ENCODE measurements at regions not wholly inside any gene's neighbourhood (a gene's known extent, or its start where the extent isn't known, plus 50 kb on each side); places are given as distances from the start of the nearest gene placed in this dataset.

- Histone ChIP-seq H3K4me3 (ENCODE audit: low read depth, low read length) (no peak overlapping the region), H2BK5ac (ENCODE audit: low read depth, low read length, poor library complexity) (no peak overlapping the region), H3K4me1 (ENCODE audit: control insufficient read depth in 1 of 2, insufficient read depth in 2 of 2, low read length in 2 of 2) (no peaks in the 10 kb centered on the region), H4K8ac (ENCODE audit: low read depth, low read length) (no peak overlapping the region), H3K14ac (ENCODE audit: low read length) (no peak overlapping the region), H3K27me3 (ENCODE audit: insufficient read depth, low read length) (no peaks in the 10 kb centered on the region), H3K27ac (ENCODE audit: low read depth, low read length) (no peak overlapping the region), H2BK120ac (ENCODE audit: insufficient read depth, low read length, poor library complexity) (no peak overlapping the region), H3K79me2 (ENCODE audit: control insufficient read depth, insufficient read depth, low read length, poor library complexity) (no peaks in the 10 kb centered on the region), H2BK12ac (ENCODE audit: low read length) (no peak overlapping the region), H4K91ac (ENCODE audit: low read depth, low read length) (no peak overlapping the region), H3K4me2 (ENCODE audit: low read length) (no peak overlapping the region), H3K18ac (ENCODE audit: low read length) (no peak overlapping the region), H3K9me3 (ENCODE audit: insufficient read depth, low read depth, low read length) (peaks cover 2% of the 10 kb centered on the region), H3K23ac (ENCODE audit: low read length) (no peak overlapping the region), H2AK5ac (ENCODE audit: low read length) (no peak overlapping the region), H4K12ac (ENCODE audit: low read depth, low read length) (no peak overlapping the region), H2AFZ (ENCODE audit: insufficient read depth, low read length, poor library complexity) (no peak overlapping the region), H3K36me3 (ENCODE audit: control insufficient read depth in 1 of 2, insufficient read depth in 2 of 2, low read length in 2 of 2) (no peaks in the 10 kb centered on the region), H3K79me1 (ENCODE audit: low read length) (no peaks in the 10 kb centered on the region), H3K4ac (ENCODE audit: low read depth, low read length) (no peak overlapping the region), H3K9ac (ENCODE audit: low read length) (no peak overlapping the region)
- DNase-seq: no peak
- WGBS (ENCODE audit: extremely low coverage, insufficient coverage, insufficient read length): no CpG with 5 or more reads among the region's 1 CpG
Measured at GRCh38 chr13:72539925-72540324, 187.5 kb downstream of the MZT1 start.

- no peaks in the 10 kb centered on the region for H3K79me2 ChIP-seq (ENCODE audit: control insufficient read depth, insufficient read depth, low read length, poor library complexity)
- no peaks in the 10 kb centered on the region for H3K79me1 ChIP-seq (ENCODE audit: low read length)
- no peak overlapping the region for H3K9ac ChIP-seq (ENCODE audit: low read length)
- peaks cover 2% of the 10 kb centered on the region for H3K9me3 ChIP-seq (ENCODE audit: insufficient read depth, low read depth, low read length)
- H3K4me2 ChIP-seq (ENCODE audit: low read length): no peak overlapping the region
- no peaks in the 10 kb centered on the region for H3K4me1 ChIP-seq (ENCODE audit: control insufficient read depth in 1 of 2, insufficient read depth in 2 of 2, low read length in 2 of 2)
- H3K36me3 ChIP-seq (ENCODE audit: control insufficient read depth in 1 of 2, insufficient read depth in 2 of 2, low read length in 2 of 2): no peaks in the 10 kb centered on the region
- WGBS (ENCODE audit: extremely low coverage, insufficient coverage, insufficient read length): no CpG with 5 or more reads among the region's 2 CpGs
- H4K91ac ChIP-seq (ENCODE audit: low read depth, low read length): no peak overlapping the region
- no peak overlapping the region for H3K14ac ChIP-seq (ENCODE audit: low read length)
- H3K18ac ChIP-seq (ENCODE audit: low read length): no peak overlapping the region
- no peak overlapping the region for H3K27ac ChIP-seq (ENCODE audit: low read depth, low read length)
- H3K4ac ChIP-seq (ENCODE audit: low read depth, low read length): no peak overlapping the region
- no peak overlapping the region for H2AK5ac ChIP-seq (ENCODE audit: low read length)
- no peak overlapping the region for H2BK12ac ChIP-seq (ENCODE audit: low read length)
- DNase-seq: no peak
- H3K27me3 ChIP-seq (ENCODE audit: insufficient read depth, low read length): no peaks in the 10 kb centered on the region
- H2BK5ac ChIP-seq (ENCODE audit: low read depth, low read length, poor library complexity): no peak overlapping the region
- H2BK120ac ChIP-seq (ENCODE audit: insufficient read depth, low read length, poor library complexity): no peak overlapping the region
- H4K12ac ChIP-seq (ENCODE audit: low read depth, low read length): no peak overlapping the region
- H2AFZ ChIP-seq (ENCODE audit: insufficient read depth, low read length, poor library complexity): no peak overlapping the region
- H3K23ac ChIP-seq (ENCODE audit: low read length): no peak overlapping the region
- H3K4me3 ChIP-seq (ENCODE audit: low read depth, low read length): no peak overlapping the region
- H4K8ac ChIP-seq (ENCODE audit: low read depth, low read length): no peak overlapping the region
Measured at GRCh38 chr13:72537782-72538181, 189.6 kb downstream of the MZT1 start.

GRCh38 chr13:72537395-72537780 is 190.0 kb downstream of the MZT1 start:
- Histone ChIP-seq H3K27me3 (ENCODE audit: insufficient read depth, low read length) (no peaks in the 10 kb centered on the region), H4K8ac (ENCODE audit: low read depth, low read length) (no peak overlapping the region), H3K36me3 (ENCODE audit: control insufficient read depth in 1 of 2, insufficient read depth in 2 of 2, low read length in 2 of 2) (no peaks in the 10 kb centered on the region), H3K79me2 (ENCODE audit: control insufficient read depth, insufficient read depth, low read length, poor library complexity) (no peaks in the 10 kb centered on the region), H2AFZ (ENCODE audit: insufficient read depth, low read length, poor library complexity) (no peak overlapping the region), H2BK12ac (ENCODE audit: low read length) (no peak overlapping the region), H3K27ac (ENCODE audit: low read depth, low read length) (no peak overlapping the region), H3K9me3 (ENCODE audit: insufficient read depth, low read depth, low read length) (peaks cover 2% of the 10 kb centered on the region), H3K79me1 (ENCODE audit: low read length) (no peaks in the 10 kb centered on the region), H3K23ac (ENCODE audit: low read length) (no peak overlapping the region), H3K9ac (ENCODE audit: low read length) (no peak overlapping the region), H4K91ac (ENCODE audit: low read depth, low read length) (no peak overlapping the region), H3K4me2 (ENCODE audit: low read length) (no peak overlapping the region), H2BK120ac (ENCODE audit: insufficient read depth, low read length, poor library complexity) (no peak overlapping the region), H3K4me1 (ENCODE audit: control insufficient read depth in 1 of 2, insufficient read depth in 2 of 2, low read length in 2 of 2) (no peaks in the 10 kb centered on the region), H2AK5ac (ENCODE audit: low read length) (no peak overlapping the region), H2BK5ac (ENCODE audit: low read depth, low read length, poor library complexity) (no peak overlapping the region), H3K4ac (ENCODE audit: low read depth, low read length) (no peak overlapping the region), H3K4me3 (ENCODE audit: low read depth, low read length) (no peak overlapping the region), H3K18ac (ENCODE audit: low read length) (no peak overlapping the region), H3K14ac (ENCODE audit: low read length) (no peak overlapping the region), H4K12ac (ENCODE audit: low read depth, low read length) (no peak overlapping the region)
- WGBS (ENCODE audit: extremely low coverage, insufficient coverage, insufficient read length): no CpG with 5 or more reads among the region's 2 CpGs
- no peak for DNase-seq

- no peaks in the 10 kb centered on the region for H3K79me1 ChIP-seq (ENCODE audit: low read length)
- no CpG with 5 or more reads among the region's 11 CpGs for WGBS (ENCODE audit: extremely low coverage, insufficient coverage, insufficient read length)
Measured at GRCh38 chr13:72536714-72537394, 190.6 kb downstream of the MZT1 start.

More at GRCh38 chr13:72536714-72537394, 190.6 kb downstream of the MZT1 start:
- no peak overlapping the region for H2AFZ ChIP-seq (ENCODE audit: insufficient read depth, low read length, poor library complexity)
- no peaks in the 10 kb centered on the region for H3K4me1 ChIP-seq (ENCODE audit: control insufficient read depth in 1 of 2, insufficient read depth in 2 of 2, low read length in 2 of 2)
- H3K27ac ChIP-seq (ENCODE audit: low read depth, low read length): no peak overlapping the region
- no peak overlapping the region for H2AK5ac ChIP-seq (ENCODE audit: low read length)
- H3K36me3 ChIP-seq (ENCODE audit: control insufficient read depth in 1 of 2, insufficient read depth in 2 of 2, low read length in 2 of 2): no peaks in the 10 kb centered on the region
- H3K4ac ChIP-seq (ENCODE audit: low read depth, low read length): no peak overlapping the region
- H3K9me3 ChIP-seq (ENCODE audit: insufficient read depth, low read depth, low read length): no peaks in the 10 kb centered on the region
- H3K4me2 ChIP-seq (ENCODE audit: low read length): no peak overlapping the region
- H4K8ac ChIP-seq (ENCODE audit: low read depth, low read length): no peak overlapping the region
- no peak overlapping the region for H4K91ac ChIP-seq (ENCODE audit: low read depth, low read length)
- H3K9ac ChIP-seq (ENCODE audit: low read length): no peak overlapping the region
- H2BK120ac ChIP-seq (ENCODE audit: insufficient read depth, low read length, poor library complexity): no peak overlapping the region
- H3K23ac ChIP-seq (ENCODE audit: low read length): no peak overlapping the region
- no peak overlapping the region for H3K14ac ChIP-seq (ENCODE audit: low read length)
- no peak overlapping the region for H3K18ac ChIP-seq (ENCODE audit: low read length)
- H2BK12ac ChIP-seq (ENCODE audit: low read length): no peak overlapping the region
- no peak overlapping the region for H4K12ac ChIP-seq (ENCODE audit: low read depth, low read length)
- DNase-seq: no peak
- H3K4me3 ChIP-seq (ENCODE audit: low read depth, low read length): no peak overlapping the region
- H3K79me2 ChIP-seq (ENCODE audit: control insufficient read depth, insufficient read depth, low read length, poor library complexity): no peaks in the 10 kb centered on the region
- no peak overlapping the region for H2BK5ac ChIP-seq (ENCODE audit: low read depth, low read length, poor library complexity)
- H3K27me3 ChIP-seq (ENCODE audit: insufficient read depth, low read length): no peaks in the 10 kb centered on the region
